Muscle layer of duodenum (tissue), 2 donors: ENCODE measurements at regions not wholly inside any gene's neighbourhood (a gene's known extent, or its start where the extent isn't known, plus 50 kb on each side); places are given as distances from the start of the nearest gene placed in this dataset.
"Not testable (repeated sequence)": the region's sequence is repeated elsewhere in the genome, so short reads cannot be mapped to it uniquely, and the experiment has no call there.

Experiments used
- H3K27ac ChIP-seq: one replicate; pipeline ENCODE4 v1.7.0; 2013; ENCODE audit warnings: mild to moderate bottlenecking, low read length
- H3K27me3 ChIP-seq: one replicate; pipeline ENCODE4 v1.7.0; 2013; ENCODE audit warnings: low read depth, mild to moderate bottlenecking, control low read depth, low read length
- H3K36me3 ChIP-seq, 2 donors: one replicate each; pipeline ENCODE4 v1.7.0; 2013; ENCODE audit warnings: low read length in 2 of 2, control low read depth in 1 of 2, mild to moderate bottlenecking in 1 of 2; ENCODE audit not compliant: insufficient read depth in 2 of 2, control insufficient read depth in 1 of 2
- H3K4me1 ChIP-seq, 2 donors: one replicate each; pipeline ENCODE4 v1.7.0; 2013; ENCODE audit warnings: low read length in 2 of 2, mild to moderate bottlenecking in 2 of 2, control low read depth in 1 of 2, moderate library complexity in 1 of 2; ENCODE audit not compliant: insufficient read depth in 2 of 2, control insufficient read depth in 1 of 2
- H3K4me3 ChIP-seq, 2 donors: one replicate each; pipeline ENCODE4 v1.7.0; 2013; ENCODE audit warnings: low read length in 2 of 2, low read depth in 1 of 2, mild to moderate bottlenecking in 1 of 2
- H3K9me3 ChIP-seq, 2 donors: one replicate each; pipeline ENCODE4 v1.7.0; 2013; ENCODE audit warnings: low read length in 2 of 2, control low read depth in 1 of 2, mild to moderate bottlenecking in 1 of 2; ENCODE audit not compliant: control insufficient read depth in 1 of 2
- donor health status: healthy.

DNA sequence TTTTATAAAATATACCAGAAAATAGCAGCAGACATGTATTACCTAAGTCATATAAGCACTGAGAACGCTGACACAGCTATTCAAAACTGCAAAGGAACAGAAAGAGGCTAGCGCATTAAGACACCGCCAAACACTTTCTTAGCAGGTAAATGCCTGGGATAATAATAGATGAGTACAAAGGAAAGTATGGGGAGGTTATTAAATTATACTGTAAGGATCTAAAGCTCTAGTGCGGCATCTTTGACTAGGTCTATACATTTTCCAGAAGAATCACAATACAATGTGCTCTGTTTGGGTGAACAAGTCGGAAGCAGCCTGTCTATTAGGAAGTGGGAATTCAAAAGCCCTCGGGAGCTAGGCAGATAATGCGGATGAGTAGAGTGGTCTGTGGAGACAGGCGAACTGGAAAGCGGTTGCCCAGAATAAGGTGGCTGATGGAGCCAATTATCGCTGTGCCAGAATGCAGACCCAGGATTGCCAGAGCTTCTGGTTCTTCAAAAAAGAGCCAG lies 443.6 kb upstream of the TENM3 start:
- H3K4me1 ChIP-seq: no peaks in the 10 kb centered on the region
- H3K4me3 ChIP-seq: no peak overlapping the region

DNA sequence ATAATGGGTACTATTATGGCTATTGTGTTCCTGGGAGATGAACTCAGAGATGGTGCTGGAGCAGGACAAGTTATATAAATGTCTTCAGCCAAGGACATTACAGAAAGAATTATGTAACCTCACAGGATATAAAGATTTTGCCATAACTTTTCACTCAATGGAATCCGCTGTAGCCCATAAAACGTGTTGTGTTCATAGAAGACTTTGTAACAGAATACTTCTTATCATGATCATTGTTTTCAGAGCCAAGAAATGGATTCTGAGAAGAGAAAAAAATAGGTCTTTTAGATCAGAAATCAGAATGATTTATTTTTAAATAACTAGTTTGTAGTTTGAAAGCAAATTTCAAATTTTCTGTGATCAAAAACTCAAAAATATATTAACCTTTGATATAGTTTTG lies 441.0 kb upstream of the TENM3 start:
- Histone ChIP-seq H3K36me3 (no peaks in the 10 kb centered on the region), H3K27me3 (no peaks in the 10 kb centered on the region), H3K27ac (no peak overlapping the region), H3K9me3 (no peaks in the 10 kb centered on the region), H3K4me3 (no peak overlapping the region), H3K4me1 (no peaks in the 10 kb centered on the region)

More for the DNA sequence above, 443.6 kb upstream of the TENM3 start:
- peaks cover 0 to 18% of the 10 kb centered on the region in 2 donors for H3K9me3 ChIP-seq
- no peak overlapping the region for H3K27ac ChIP-seq
- no peaks in the 10 kb centered on the region for H3K27me3 ChIP-seq
- no peaks in the 10 kb centered on the region for H3K36me3 ChIP-seq

DNA sequence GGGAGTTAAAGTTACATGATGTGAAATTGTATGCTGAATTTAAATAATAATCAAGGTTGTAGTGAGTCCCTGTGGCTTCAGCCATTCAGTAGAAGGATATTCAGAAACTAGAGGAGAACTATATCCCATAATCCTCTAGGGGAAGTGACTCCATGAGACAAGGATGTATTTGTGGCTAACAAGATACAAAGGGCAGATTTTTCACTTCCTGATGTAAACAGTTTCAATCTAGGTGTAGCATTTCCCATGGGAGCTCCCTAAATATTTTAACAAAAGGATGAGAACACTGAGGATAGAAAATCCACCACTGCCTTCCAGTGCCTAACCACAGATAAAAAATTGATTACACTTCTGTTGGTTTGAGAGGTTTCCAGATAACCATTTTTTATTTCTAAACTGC lies 435.4 kb upstream of the TENM3 start:
- H3K4me3 ChIP-seq: no peak overlapping the region
- no peaks in the 10 kb centered on the region for H3K27me3 ChIP-seq
- no peak overlapping the region for H3K27ac ChIP-seq
- H3K36me3 ChIP-seq: no peaks in the 10 kb centered on the region
- H3K4me1 ChIP-seq: no peaks in the 10 kb centered on the region
- H3K9me3 ChIP-seq: no peaks in the 10 kb centered on the region

DNA sequence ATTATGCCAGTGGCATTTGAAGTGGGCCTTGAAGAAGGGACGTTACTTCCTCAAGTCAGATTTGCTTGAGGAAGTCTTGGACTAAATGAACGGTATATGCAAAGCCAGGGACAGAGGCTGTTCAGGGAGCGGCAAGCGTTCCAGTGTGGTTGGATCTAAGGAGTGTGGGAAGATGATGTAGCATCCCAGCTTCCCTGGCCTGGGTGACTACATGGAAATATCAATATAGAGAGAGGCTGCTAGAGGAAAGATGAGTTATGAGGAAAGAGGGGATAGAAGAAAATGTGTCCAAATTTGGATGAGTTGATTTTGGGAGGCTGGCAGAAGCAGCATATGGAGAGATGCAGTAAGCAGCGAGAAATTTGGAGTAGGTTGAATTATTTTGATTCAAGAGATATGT lies 432.5 kb upstream of the TENM3 start:
- Histone ChIP-seq H3K9me3 (no peaks in the 10 kb centered on the region), H3K4me3 (no peak overlapping the region), H3K27ac (no peak overlapping the region), H3K36me3 (no peaks in the 10 kb centered on the region), H3K4me1 (no peaks in the 10 kb centered on the region), H3K27me3 (no peaks in the 10 kb centered on the region)

DNA sequence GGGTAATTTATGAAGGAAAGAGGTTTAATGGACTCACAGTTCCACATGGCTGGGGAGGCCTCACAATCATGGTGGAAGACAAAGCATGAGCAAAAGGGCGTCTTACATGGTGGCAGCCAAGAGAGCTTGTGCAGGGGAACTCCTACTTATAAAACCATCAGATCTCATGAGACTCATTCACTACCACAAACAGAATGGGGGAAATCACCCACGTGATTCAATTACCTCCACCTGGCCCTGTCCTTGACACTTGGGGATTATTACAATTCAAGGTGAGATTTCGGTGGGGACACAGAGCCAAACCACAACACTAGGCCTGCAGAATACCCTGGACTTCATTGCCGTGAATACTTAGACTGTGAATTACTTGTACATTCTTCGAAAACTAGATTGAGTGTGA lies 431.7 kb upstream of the TENM3 start:
- not testable (repeated sequence) for H3K27ac ChIP-seq, H3K27me3 ChIP-seq, H3K36me3 ChIP-seq, H3K4me1 ChIP-seq, H3K4me3 ChIP-seq, H3K9me3 ChIP-seq

DNA sequence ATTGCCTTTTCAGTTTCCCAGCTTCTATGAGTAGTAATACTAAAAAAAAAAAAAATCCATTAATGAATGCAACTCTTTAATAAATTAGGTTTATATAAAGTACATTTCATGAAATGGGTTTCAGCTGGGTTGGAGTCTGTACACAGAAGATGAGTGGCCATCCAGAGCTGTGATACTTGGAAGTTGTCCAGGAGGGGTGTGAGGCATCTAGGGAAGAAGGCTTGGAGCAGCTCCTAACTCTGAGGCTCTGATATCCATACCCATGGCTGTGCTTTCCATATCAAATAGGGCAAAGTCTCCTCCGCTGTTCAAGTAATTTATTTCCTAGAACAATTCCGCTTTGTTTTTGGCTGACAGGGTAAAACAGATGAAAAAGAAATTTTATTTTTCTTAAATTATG lies 423.3 kb upstream of the TENM3 start:
- Histone ChIP-seq H3K9me3 (no peaks in the 10 kb centered on the region), H3K4me1 (peaks cover 0 to 4% of the 10 kb centered on the region in 2 donors), H3K36me3 (no peaks in the 10 kb centered on the region), H3K27me3 (no peaks in the 10 kb centered on the region), H3K27ac (no peak overlapping the region), H3K4me3 (no peak overlapping the region)

DNA sequence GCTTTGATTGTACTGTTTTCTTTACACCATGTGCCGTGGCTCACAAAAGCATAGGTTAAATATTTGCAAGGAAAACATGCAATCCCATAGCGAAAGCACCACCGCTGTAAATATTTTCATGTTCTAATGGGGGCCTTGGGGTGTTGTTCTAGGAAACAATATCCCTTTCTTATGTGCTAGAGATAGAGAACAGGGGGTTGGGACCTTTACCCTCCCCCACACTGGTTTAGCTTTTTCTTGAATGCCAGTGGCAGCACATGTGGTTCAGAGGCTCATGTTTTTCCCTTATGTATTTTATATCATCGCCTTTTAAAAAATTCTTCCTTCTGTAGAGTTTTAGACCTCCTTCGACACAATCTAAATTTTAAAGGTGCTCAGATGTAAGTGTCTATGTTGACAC lies 422.6 kb upstream of the TENM3 start:
- Histone ChIP-seq H3K36me3 (no peaks in the 10 kb centered on the region), H3K27ac (no peak overlapping the region), H3K9me3 (no peaks in the 10 kb centered on the region), H3K4me1 (peaks cover 0 to 4% of the 10 kb centered on the region in 2 donors), H3K27me3 (no peaks in the 10 kb centered on the region), H3K4me3 (no peak overlapping the region)

DNA sequence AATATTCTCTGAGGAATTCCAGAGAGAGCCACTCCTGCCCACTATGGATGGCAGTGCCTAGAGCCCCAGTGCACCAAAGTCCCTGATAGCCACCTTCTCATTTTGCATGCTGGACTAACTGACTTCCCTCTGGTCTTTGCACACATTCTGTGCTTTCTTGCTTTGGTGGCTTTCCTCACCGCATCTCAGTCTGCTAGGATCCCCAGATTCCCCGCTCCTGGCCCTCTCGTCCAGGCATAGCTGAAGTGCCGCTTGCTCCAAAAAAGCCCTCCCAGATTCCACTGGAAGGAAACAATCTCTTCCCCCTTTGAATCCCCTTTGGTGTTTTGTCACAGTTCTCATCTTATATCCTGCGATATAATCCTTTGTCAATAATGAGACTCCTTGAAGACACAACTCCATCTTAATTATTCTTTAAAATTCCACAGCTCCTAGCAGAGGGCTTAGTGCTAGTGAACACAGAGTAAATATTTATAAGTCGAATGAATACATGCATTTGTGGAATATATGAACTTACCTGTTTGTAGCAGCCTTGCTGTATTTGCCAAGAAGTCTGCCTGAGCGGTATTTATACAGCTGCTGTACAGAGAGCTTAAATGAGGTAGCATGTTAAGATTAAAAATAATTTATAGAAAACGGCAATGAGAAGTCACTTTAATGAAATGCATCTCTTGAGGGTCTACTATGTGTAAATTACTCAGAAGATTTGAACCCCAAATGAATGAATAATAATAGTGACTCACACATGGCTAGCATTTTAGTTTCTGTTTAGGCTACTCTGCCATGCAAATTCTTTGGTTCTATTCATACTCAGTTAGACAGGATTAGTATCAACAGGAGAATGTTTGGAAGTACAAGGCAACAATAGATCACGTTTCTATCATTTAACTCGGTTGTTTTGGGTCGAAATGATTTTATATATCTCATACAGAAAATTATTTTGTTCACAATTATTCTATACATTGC lies 421.9 kb upstream of the TENM3 start:
- H3K36me3 ChIP-seq: no peaks in the 10 kb centered on the region
- H3K27ac ChIP-seq: no peak overlapping the region
- H3K27me3 ChIP-seq: no peaks in the 10 kb centered on the region
- H3K4me3 ChIP-seq: no peak overlapping the region
- no peaks in the 10 kb centered on the region for H3K9me3 ChIP-seq
- H3K4me1 ChIP-seq: peaks cover 0 to 4% of the 10 kb centered on the region in 2 donors

DNA sequence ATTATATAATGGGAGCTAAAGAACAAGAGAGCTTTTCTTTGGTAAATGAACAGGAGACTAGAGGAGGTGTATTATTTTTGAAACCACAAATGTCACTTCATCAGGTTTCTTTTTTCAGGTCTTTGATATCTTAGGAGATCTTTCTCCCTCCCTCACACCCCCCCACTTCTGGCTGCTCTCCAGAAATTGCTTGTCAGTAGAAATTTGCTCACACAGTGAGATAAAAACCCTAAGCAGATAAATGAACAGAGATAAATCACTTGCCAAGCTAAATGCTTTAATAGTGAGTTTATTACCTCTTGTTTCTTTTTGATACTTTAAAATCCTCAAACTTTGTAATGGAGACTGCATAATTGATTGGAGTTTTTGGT lies 421.2 kb upstream of the TENM3 start:
- Histone ChIP-seq H3K4me1 (peaks cover 0 to 4% of the 10 kb centered on the region in 2 donors), H3K36me3 (no peaks in the 10 kb centered on the region), H3K27me3 (no peaks in the 10 kb centered on the region), H3K4me3 (no peak overlapping the region), H3K9me3 (no peaks in the 10 kb centered on the region), H3K27ac (no peak overlapping the region)

DNA sequence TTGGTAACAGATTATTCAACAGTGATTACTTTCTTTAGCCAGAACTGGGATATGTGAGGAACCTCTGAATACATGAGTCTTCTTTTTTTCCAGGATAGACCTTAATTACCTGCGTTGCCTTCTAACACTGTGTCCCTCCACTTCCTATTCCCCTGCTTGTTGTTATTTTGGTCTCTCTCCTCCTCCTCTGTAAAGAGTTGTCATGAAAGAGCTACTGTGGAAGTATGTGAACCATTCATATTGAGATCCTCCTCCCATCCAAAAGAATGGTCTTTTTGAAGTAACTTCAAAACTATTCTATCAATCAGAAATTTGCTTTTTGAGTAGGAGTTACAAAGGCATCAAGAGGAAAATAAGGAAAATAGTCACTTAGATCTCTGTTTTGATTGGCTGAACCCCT lies 420.0 kb upstream of the TENM3 start:
- Histone ChIP-seq H3K4me1 (peaks cover 0 to 4% of the 10 kb centered on the region in 2 donors), H3K9me3 (no peaks in the 10 kb centered on the region), H3K27ac (no peak overlapping the region), H3K36me3 (no peaks in the 10 kb centered on the region), H3K4me3 (no peak overlapping the region), H3K27me3 (no peaks in the 10 kb centered on the region)

DNA sequence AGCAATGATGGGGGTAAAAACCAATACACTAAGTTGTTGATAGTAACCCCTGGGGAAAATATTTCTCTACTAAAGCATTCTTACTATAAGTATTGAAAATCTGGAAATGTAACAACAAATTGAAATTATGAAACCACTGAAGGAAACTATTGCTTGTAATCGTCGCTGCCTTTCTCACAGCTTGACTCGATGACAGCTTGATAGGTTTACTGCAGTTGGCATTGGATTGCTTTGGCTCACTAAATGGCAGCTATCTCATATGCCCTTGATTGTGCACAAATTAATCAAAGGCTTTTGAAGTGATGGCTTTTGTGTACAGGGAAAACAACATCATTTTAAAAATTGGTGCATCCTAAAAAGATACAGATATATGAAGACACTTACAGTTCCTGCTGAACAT lies 419.6 kb upstream of the TENM3 start:
- Histone ChIP-seq H3K9me3 (no peaks in the 10 kb centered on the region), H3K27me3 (no peaks in the 10 kb centered on the region), H3K4me1 (peaks cover 0 to 4% of the 10 kb centered on the region in 2 donors), H3K4me3 (no peak overlapping the region), H3K36me3 (no peaks in the 10 kb centered on the region), H3K27ac (no peak overlapping the region)

DNA sequence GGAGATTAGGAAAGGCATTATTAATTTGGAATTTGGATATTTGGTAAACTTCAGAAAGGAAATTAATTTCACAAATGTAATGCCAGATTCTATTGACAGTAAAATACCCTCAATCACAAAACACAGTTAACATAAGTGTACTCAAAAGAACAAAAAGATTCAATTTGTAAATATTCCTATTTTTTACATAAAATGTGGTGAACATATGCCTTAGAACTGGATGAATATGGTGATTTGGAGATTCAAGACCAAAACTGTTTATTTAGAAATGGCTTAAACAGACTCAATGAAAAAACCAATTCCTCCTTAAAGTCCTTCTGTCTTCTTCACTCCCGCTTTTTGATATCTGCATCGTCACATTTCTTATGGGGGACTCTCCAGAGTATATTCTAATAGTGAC lies 417.6 kb upstream of the TENM3 start:
- no peak overlapping the region for H3K27ac ChIP-seq
- H3K27me3 ChIP-seq: no peaks in the 10 kb centered on the region
- H3K9me3 ChIP-seq: no peaks in the 10 kb centered on the region
- no peaks in the 10 kb centered on the region for H3K36me3 ChIP-seq
- H3K4me3 ChIP-seq: no peak overlapping the region
- peaks cover 0 to 4% of the 10 kb centered on the region in 2 donors for H3K4me1 ChIP-seq
